OCI-LY3 (cell line): ENCODE measurements at regions not wholly inside any gene's neighbourhood (a gene's known extent, or its start where the extent isn't known, plus 50 kb on each side); places are given as distances from the start of the nearest gene placed in this dataset.

Source experiments
- H2AFZ ChIP-seq: fragments of 200-600, 300-600 bp; shearing (Covaris generic); 2 replicates; pipeline ENCODE4 v1.6.0; 2014; ENCODE audit warnings: antibody characterized with exemption, low read depth, low read length
- H3K27ac ChIP-seq: fragments of 200-600, 300-600 bp; sonication (generic); 2 replicates; pipeline ENCODE4 v1.5.1; 2014; ENCODE audit warnings: mild to moderate bottlenecking, low read length, moderate library complexity, mixed read lengths
- H3K27me3 ChIP-seq: fragments of 200-600, 300-600 bp; sonication (generic); 2 replicates; pipeline ENCODE4 v1.6.1; 2014; ENCODE audit warnings: low read depth, low read length, mixed read lengths
- H3K36me3 ChIP-seq: fragments of 200-600, 300-600 bp; sonication (generic); replicated peaks from 2 replicates; pipeline ENCODE3; 2014; ENCODE audit warnings: low read depth, low read length, mixed read lengths
- H3K4me1 ChIP-seq: fragments of 300-600, 200-600 bp; sonication (generic); 2 replicates; pipeline ENCODE4 v1.6.1; 2014; ENCODE audit warnings: low read length, mixed read lengths
- H3K4me2 ChIP-seq: fragments of 200-600, 300-600 bp; sonication (generic); 2 replicates; pipeline ENCODE4 v1.6.1; 2014; ENCODE audit warnings: low read length, mixed read lengths
- H3K4me3 ChIP-seq: fragments of 300-600, 200-600 bp; sonication (generic); 2 replicates; pipeline ENCODE4 v1.5.1; 2014; ENCODE audit warnings: antibody characterized with exemption, mild to moderate bottlenecking, low read length, moderate library complexity
- H3K79me2 ChIP-seq: fragments of 300-600, 200-600 bp; shearing (Covaris generic); 2 replicates; pipeline ENCODE4 v1.6.1; 2014; ENCODE audit warnings: mild to moderate bottlenecking, low read length, mixed read lengths
- H3K9ac ChIP-seq: fragments of 300-600, 200-600 bp; shearing (Covaris generic); 2 replicates; pipeline ENCODE4 v1.6.0; 2014; ENCODE audit warnings: mild to moderate bottlenecking, low read length, moderate library complexity
- H3K9me3 ChIP-seq: fragments of 200-600, 300-600 bp; shearing (Covaris generic); 2 replicates; pipeline ENCODE4 v1.6.1; 2014; ENCODE audit warnings: low read length, mixed read lengths; ENCODE audit not compliant: insufficient read depth
- H4K20me1 ChIP-seq: fragments of 200-600, 300-600 bp; sonication (generic); 2 replicates; pipeline ENCODE4 v1.6.1; 2016; ENCODE audit warnings: low read length, mixed read lengths; ENCODE audit not compliant: insufficient read depth
- CTCF ChIP-seq: fragments of 200-600, 300-600 bp; sonication (generic); IDR thresholded peaks from 2 replicates; pipeline ENCODE4 v1.5.1; 2014; ENCODE audit warnings: antibody characterized with exemption, low read length, low read depth
- EZH2phosphoT487 ChIP-seq: fragments of 200-600 bp; shearing (Covaris generic); IDR thresholded peaks from 2 replicates; pipeline ENCODE4 v1.6.1; 2018; ENCODE audit warnings: antibody characterized with exemption, mixed run types, low read depth

- Histone ChIP-seq H3K4me2 (no peak overlapping the region), H4K20me1 (no peaks in the 10 kb centered on the region), H3K9me3 (no peaks in the 10 kb centered on the region), H3K36me3 (no peaks in the 10 kb centered on the region), H3K4me1 (no peaks in the 10 kb centered on the region), H3K27ac (no peak overlapping the region), H3K9ac (no peak overlapping the region), H2AFZ (no peak overlapping the region), H3K27me3 (no peaks in the 10 kb centered on the region), H3K79me2 (no peaks in the 10 kb centered on the region), H3K4me3 (no peak overlapping the region)
- no peak for TF ChIP-seq EZH2phosphoT487
- no peak for TF ChIP-seq CTCF
Measured at GRCh38 chrX:130997314-130997713, 60.8 kb upstream of the ARHGAP36 start.

GRCh38 chrX:130999360-130999759 is 58.8 kb upstream of the ARHGAP36 start:
- H3K36me3 ChIP-seq, result no peaks in the 10 kb centered on the region
- H3K4me1 ChIP-seq, result no peaks in the 10 kb centered on the region
- H2AFZ ChIP-seq, result no peak overlapping the region
- no peak overlapping the region for H3K27ac ChIP-seq
- no peak overlapping the region for H3K9ac ChIP-seq
- no peak for TF ChIP-seq EZH2phosphoT487
- TF ChIP-seq CTCF, result no peak
- H3K27me3 ChIP-seq, result no peaks in the 10 kb centered on the region
- no peaks in the 10 kb centered on the region for H4K20me1 ChIP-seq
- H3K79me2 ChIP-seq, result no peaks in the 10 kb centered on the region
- H3K4me2 ChIP-seq, result no peak overlapping the region
- no peak overlapping the region for H3K4me3 ChIP-seq
- H3K9me3 ChIP-seq, result no peaks in the 10 kb centered on the region
